SK-MEL-5 (cell line): ENCODE measurements at regions not wholly inside any gene's neighbourhood (a gene's known extent, or its start where the extent isn't known, plus 50 kb on each side); places are given as distances from the start of the nearest gene placed in this dataset.
"Not testable (repeated sequence)": the region's sequence is repeated elsewhere in the genome, so short reads cannot be mapped to it uniquely, and the experiment has no call there.

Experiments used
- DNase-seq: peaks from one replicate; pipeline ENCODE4 v3.0.0-alpha.2; 2016; ENCODE audit warnings: low read depth, low spot score
- in situ Hi-C: cut with HindIII; loops from 2 replicates; pipeline ENCODE4 v1.10.0; 2016; ENCODE audit warnings: low sequenced_read_pairs, high pct_unique_total_duplicates, low pct_unique_long_range_greater_than_20kb

DNA sequence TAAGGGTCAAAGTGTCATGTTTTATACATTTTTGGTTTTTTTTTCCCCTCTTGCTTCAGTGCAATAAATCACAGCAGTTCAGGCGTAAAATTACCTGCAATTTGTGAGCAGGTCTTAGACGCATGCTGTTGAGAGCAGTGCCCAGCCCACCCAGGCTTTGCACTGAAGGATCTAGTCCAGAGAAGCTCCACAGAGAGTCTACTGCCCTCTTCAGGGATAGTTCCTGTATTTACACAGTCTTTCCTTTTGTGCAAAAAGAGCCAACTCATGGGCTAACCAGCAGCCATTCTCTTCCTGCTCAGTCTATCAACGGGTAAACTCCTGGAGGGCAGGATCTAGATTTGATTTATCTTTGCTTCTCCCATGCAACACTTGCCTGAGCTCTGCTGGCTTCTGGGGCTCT, 82.2 kb upstream of the NAMPT start:
- peak; percentile 88 for DNase-seq
- in situ Hi-C loops = no loop called here

DNA sequence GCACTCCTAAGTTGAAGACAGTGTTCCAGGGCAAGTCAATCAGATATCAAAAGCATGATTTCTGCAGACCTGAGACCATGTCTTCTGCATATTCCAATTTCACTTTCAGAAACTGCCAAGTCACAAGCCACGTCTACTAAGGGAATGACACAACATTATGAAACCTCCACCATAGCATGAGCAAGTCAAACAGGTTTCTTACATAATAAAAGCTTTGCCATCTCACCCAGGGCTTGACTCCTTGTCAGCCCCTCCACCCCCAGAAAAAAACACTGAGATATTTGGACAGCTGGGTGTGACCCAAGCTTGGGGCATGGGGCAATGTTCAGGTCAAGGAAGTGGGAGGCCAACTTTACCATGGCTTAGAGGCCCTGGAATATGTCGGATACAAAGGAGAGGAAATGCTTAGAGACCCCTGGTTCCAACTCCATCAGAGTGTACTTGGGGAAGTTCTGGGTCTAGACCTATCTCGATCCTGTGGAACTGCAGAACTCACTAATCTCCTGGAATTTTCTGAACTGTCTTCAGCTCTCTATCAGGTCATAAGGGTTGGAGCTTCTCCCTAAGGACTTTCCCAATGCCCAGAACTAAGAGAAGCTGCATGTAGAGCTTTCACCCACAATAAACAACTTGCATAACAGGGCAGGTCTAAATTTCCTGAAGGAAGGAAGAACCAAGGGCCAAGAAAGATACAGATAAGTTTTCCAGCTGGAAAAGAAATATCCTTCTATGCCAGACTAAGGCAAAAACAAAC, 80.6 kb upstream of the NAMPT start:
- no peak for DNase-seq
- in situ Hi-C loops = no loop called here

DNA sequence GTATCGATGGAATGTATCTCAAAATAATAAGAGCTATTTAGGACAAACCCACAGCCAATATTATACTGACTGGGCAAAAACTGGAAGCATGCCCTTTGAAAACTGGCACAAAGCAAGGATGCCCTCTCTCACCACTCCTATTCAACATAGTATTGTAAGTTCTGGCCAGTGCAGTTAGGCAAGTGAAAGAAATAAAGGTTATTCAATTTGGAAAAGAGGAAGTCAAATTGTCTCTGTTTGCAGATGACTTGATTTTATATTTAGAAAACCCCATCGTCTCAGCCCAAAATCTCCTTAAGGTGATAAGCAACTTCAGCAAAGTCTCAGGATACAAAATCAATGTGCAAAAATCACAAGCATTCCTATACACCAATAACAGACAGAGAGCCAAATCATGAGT, 77.7 kb upstream of the NAMPT start:
- in situ Hi-C loops, DNase-seq: not testable (repeated sequence)

GRCh38 chr7:106358103-106358663, 73.4 kb upstream of the NAMPT start:
- peak; percentile 97 for DNase-seq
- in situ Hi-C loops = no loop called here

GRCh38 chr7:106357675-106358074, 72.9 kb upstream of the NAMPT start:
- no peak for DNase-seq
- in situ Hi-C loops = no loop called here

- DNase-seq = peak; percentile 27
- in situ Hi-C loops = no loop called here
These were observed 70.0 kb upstream of the NAMPT start for GRCh38 chr7:106354822-106355221.

- in situ Hi-C loops = no loop called here
- no peak for DNase-seq
These were observed 69.2 kb upstream of the NAMPT start for GRCh38 chr7:106353944-106354343.

DNA sequence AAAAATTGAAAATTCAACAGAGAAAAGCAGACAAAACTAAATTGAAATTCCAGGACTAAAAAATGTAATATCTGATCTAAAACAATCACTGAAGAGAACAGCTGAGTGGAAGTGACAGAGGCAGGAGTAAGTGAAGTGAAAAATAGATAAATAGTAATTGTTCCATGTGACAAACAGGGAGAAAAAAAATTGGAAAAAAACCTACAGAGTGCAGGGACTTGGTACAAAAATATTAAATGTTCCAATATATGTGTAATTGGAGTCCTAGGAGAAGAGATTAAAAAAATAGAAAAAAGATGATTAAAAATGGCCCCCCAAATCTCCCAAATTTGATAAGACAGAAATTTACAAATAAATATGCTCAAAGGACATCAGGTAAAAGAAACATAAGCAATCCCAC, 63.4 kb upstream of the NAMPT start:
- DNase-seq = no peak
- in situ Hi-C loops = no loop called here

DNA sequence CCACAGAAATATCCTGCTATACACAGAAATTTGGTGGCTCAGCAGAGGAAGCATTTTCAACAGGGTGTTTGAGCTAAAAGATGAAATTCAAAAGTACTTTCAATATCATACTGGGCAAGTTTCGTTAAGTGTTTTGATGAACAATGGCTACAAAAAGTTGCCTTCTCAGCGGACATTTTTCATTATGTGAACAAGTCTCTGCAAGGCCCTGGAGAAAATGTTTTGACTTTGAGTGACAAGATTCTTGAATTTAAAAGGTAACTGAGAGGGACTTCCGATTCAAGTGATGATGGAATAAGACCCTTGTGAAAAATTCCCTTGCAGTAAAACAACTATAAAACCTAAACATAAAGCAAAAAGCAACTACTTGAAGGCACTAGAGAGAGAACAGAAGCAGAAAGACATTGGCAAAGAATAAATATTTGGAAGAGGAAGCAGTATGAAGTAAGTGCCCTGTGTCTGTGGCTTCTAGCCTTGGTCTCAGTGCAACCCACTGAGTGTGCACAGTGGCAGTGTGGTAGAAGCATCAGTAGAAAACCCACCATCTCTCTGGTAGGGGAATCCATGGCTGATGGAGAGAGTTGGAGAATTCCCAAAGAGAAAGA, 62.5 kb upstream of the NAMPT start:
- in situ Hi-C loops = no loop called here
- no peak for DNase-seq

DNA sequence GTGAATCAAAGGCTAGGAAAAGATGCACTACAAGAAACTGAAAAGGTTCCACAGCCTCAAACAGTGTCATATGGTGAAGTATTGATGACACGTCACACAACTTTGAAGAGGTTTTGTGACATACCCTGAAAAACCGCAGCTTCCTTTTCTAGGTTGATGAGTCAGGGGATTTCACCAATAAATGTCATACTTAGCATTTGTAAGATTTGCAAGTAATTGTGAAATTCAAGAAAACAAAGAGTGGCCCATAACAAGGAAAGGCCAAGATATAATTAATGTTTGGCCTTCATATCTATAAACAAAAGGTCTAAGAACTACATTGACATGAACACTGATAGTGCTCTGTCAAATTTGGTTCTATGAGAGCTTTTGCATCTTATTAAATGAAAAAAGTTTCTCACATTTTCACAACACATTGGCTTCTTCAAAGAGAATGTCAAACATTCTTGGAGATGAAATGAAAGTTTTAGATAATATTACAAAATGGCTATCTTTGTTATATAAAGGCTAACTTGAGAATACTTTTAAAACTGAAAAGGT, 62.0 kb upstream of the NAMPT start:
- peak; percentile 94 for DNase-seq

DNA sequence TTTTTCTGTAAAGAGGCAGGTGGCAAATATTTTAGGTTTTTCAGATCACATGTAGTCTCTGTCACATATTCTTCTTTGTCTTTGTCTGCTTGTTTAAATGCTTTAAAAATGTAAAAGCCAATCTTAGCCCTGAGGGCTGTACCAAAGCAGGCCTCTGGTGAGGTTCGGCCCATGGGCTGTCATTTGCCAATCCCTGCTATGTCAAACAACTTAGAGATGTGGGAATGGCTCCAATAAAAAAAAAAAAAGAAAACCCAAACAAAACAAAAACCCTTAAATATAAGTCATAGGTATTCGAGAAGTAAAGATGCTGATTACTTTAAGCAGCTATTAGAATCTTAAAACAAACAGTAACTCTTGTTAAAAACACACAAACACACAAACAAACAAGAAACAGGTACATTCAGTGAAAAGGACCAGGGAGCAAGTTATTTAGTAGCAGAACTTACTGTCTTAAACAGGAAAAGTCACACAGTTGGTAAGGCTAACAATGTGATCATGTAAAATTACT, 61.4 kb upstream of the NAMPT start:
- no peak for DNase-seq
- in situ Hi-C loops = no loop called here

More for the DNA sequence above, 62.0 kb upstream of the NAMPT start:
- in situ Hi-C loops = no loop called here

GRCh38 chr7:106345421-106346166, 60.8 kb upstream of the NAMPT start:
- DNase-seq = no peak
- in situ Hi-C loops = no loop called here

- no peak for DNase-seq
- in situ Hi-C loops = no loop called here
These were observed 60.1 kb upstream of the NAMPT start for GRCh38 chr7:106344861-106345260.

- no peak for DNase-seq
- in situ Hi-C loops = no loop called here
These were observed 59.4 kb upstream of the NAMPT start for GRCh38 chr7:106344211-106344610.

- in situ Hi-C loops, DNase-seq: not testable (repeated sequence)
These were observed 57.3 kb upstream of the NAMPT start for GRCh38 chr7:106342049-106342448.

DNA sequence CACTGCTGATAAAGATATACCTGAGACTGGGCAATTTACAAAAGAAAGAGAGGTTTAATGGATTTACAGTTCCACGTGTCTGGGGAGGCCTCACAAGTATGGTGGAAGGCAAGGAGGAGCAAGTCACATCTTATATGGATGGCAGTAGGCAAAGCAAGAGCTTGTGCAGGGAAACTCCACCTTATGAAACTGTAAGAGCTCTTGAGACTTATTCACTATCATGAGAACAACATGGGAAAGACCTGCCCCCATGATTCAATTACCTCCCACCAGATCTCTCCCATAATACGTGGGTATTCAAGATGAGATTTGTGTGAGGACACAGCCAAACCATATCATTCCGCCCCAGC, 55.4 kb upstream of the NAMPT start:
- in situ Hi-C loops, DNase-seq: not testable (repeated sequence)

GRCh38 chr7:106339513-106340246, 54.9 kb upstream of the NAMPT start:
- in situ Hi-C loops = no loop called here
- no peak for DNase-seq
